Activated B cell treated with CpG ODN at 0.5 μM for 24 hours (primary cell): ENCODE measurements at regions not wholly inside any gene's neighbourhood (a gene's known extent, or its start where the extent isn't known, plus 50 kb on each side); places are given as distances from the start of the nearest gene placed in this dataset.

Experiments
- ATAC-seq: fragments of 200-7000 bp; cut with Tn5 transposase; one replicate; pipeline ENCODE4 v1.10.0; 2021; ENCODE audit warnings: low read depth, mild to moderate bottlenecking, moderate library complexity
- CTCF ChIA-PET: fragments of 350-600 bp; sonication (Branson Sonifier 250); formaldehyde crosslinking; loops from one replicate; lab custom pipeline; 2021; ENCODE audit warnings: antibody characterized with exemption; lab: Charles Lee
- POLR2A ChIA-PET: fragments of 350-600 bp; sonication (Branson Sonifier 250); formaldehyde crosslinking; loops from one replicate; lab custom pipeline; 2021; ENCODE audit warnings: antibody characterized with exemption; lab: Charles Lee
- DNase-seq: peaks from one replicate; pipeline ENCODE4 v3.0.0; 2022
- H3K27ac Mint-ChIP-seq: one replicate; pipeline ENCODE4 v1.8.0; 2020; ENCODE audit warnings: mixed read lengths
- H3K27me3 Mint-ChIP-seq: one replicate; pipeline ENCODE4 v1.8.0; 2021; ENCODE audit warnings: mixed read lengths
- H3K36me3 Mint-ChIP-seq: one replicate; pipeline ENCODE4 v1.8.0; 2021; ENCODE audit warnings: low read depth, mixed read lengths
- H3K4me1 Mint-ChIP-seq: one replicate; pipeline ENCODE4 v1.8.0; 2021; ENCODE audit warnings: mixed read lengths
- H3K4me3 Mint-ChIP-seq: one replicate; pipeline ENCODE4 v1.8.0; 2020; ENCODE audit warnings: mild to moderate bottlenecking, mixed read lengths
- H3K9me3 Mint-ChIP-seq: one replicate; pipeline ENCODE4 v1.8.0; 2020; ENCODE audit warnings: mixed read lengths
- CTCF ChIP-seq: fragments of 200-600 bp; IDR thresholded peaks from one replicate; pipeline ENCODE4 v1.8.0; 2022; ENCODE audit warnings: antibody characterized with exemption, mild to moderate bottlenecking
- intact Hi-C: fragments of 100-400 bp; cut with micrococcal nuclease; formaldehyde crosslinking; loops from one replicate; pipeline ENCODE4 v1.15.1; 2024

GRCh38 chr4:131989576-131989975 lies 1159.5 kb upstream of the PCDH10 start:
- CTCF ChIA-PET, result no interaction called here
- no peaks in the 10 kb centered on the region for H3K27me3 Mint-ChIP-seq
- no peak for ATAC-seq

GRCh38 chr4:132001542-132001941 lies 1147.6 kb upstream of the PCDH10 start:
- TF ChIP-seq CTCF, result no peak
- Mint-ChIP-seq H3K9me3 (no peaks in the 10 kb centered on the region), H3K27me3 (no peaks in the 10 kb centered on the region), H3K36me3 (no peaks in the 10 kb centered on the region), H3K4me3 (no peak overlapping the region), H3K4me1 (no peaks in the 10 kb centered on the region), H3K27ac (no peak overlapping the region)
- ATAC-seq (no peak), DNase-seq (no peak)
- POLR2A ChIA-PET, result no interaction called here
- intact Hi-C loops, result no loop called here
- CTCF ChIA-PET, result no interaction called here

More at GRCh38 chr4:131989576-131989975, 1159.5 kb upstream of the PCDH10 start:
- DNase-seq, result no peak
- TF ChIP-seq CTCF, result no peak
- H3K4me3 Mint-ChIP-seq, result no peak overlapping the region
- H3K9me3 Mint-ChIP-seq, result no peaks in the 10 kb centered on the region
- no peak overlapping the region for H3K27ac Mint-ChIP-seq
- POLR2A ChIA-PET, result no interaction called here
- H3K36me3 Mint-ChIP-seq, result no peaks in the 10 kb centered on the region
- H3K4me1 Mint-ChIP-seq, result no peaks in the 10 kb centered on the region
- intact Hi-C loops, result no loop called here

- CTCF ChIA-PET, result no interaction called here
Measured at GRCh38 chr4:132003593-132003992, 1145.5 kb upstream of the PCDH10 start.

GRCh38 chr4:132015321-132015720 lies 1133.8 kb upstream of the PCDH10 start:
- no peak for TF ChIP-seq CTCF
- ATAC-seq (no peak), DNase-seq (no peak)
- no peak overlapping the region for H3K4me3 Mint-ChIP-seq
- no peaks in the 10 kb centered on the region for H3K36me3 Mint-ChIP-seq
- H3K9me3 Mint-ChIP-seq, result no peaks in the 10 kb centered on the region
- CTCF ChIA-PET, result no interaction called here
- H3K27me3 Mint-ChIP-seq, result no peaks in the 10 kb centered on the region
- intact Hi-C loops, result no loop called here
- POLR2A ChIA-PET, result no interaction called here
- H3K4me1 Mint-ChIP-seq, result no peaks in the 10 kb centered on the region
- no peak overlapping the region for H3K27ac Mint-ChIP-seq

More at GRCh38 chr4:132003593-132003992, 1145.5 kb upstream of the PCDH10 start:
- Mint-ChIP-seq H3K27ac (no peak overlapping the region), H3K9me3 (peaks cover 3% of the 10 kb centered on the region), H3K4me3 (no peak overlapping the region), H3K36me3 (no peaks in the 10 kb centered on the region), H3K4me1 (no peaks in the 10 kb centered on the region), H3K27me3 (no peaks in the 10 kb centered on the region)
- POLR2A ChIA-PET, result no interaction called here
- no peak for TF ChIP-seq CTCF
- ATAC-seq (no peak), DNase-seq (no peak)
- intact Hi-C loops, result no loop called here

- POLR2A ChIA-PET, result no interaction called here
- intact Hi-C loops, result no loop called here
- Mint-ChIP-seq H3K9me3 (no peaks in the 10 kb centered on the region), H3K4me1 (no peaks in the 10 kb centered on the region), H3K36me3 (no peaks in the 10 kb centered on the region), H3K4me3 (no peak overlapping the region), H3K27me3 (no peaks in the 10 kb centered on the region), H3K27ac (no peak overlapping the region)
- ATAC-seq, result no peak
- no peak for TF ChIP-seq CTCF
- no peak for DNase-seq
- CTCF ChIA-PET, result no interaction called here
Measured at GRCh38 chr4:132016703-132017350, 1132.3 kb upstream of the PCDH10 start.
